SK-N-SH (cell line): ENCODE measurements at regions not wholly inside any gene's neighbourhood (a gene's known extent, or its start where the extent isn't known, plus 50 kb on each side); places are given as distances from the start of the nearest gene placed in this dataset.

Experiments used
- CTCF ChIA-PET: fragments of 300-600, 350-600 bp; formaldehyde crosslinking; extraction: SDS; loops from one replicate; lab custom pipeline; 2021; lab: Yijun Ruan, JAX
- POLR2A ChIA-PET: fragments of 350-600 bp; sonication (Branson Sonifier 250); formaldehyde crosslinking; extraction: SDS; loops from one replicate; lab custom pipeline; 2020; ENCODE audit warnings: antibody characterized with exemption, inconsistent platforms; lab: Yijun Ruan, JAX
- DNase-seq: peaks from one replicate; pipeline ENCODE4 v3.0.0; 2012
- H2AFZ ChIP-seq: fragments of 200-600 bp; sonication (generic); 2 replicates; pipeline ENCODE4 v1.8.1; 2016; ENCODE audit warnings: antibody characterized with exemption, mild to moderate bottlenecking, low read depth
- H3F3A ChIP-seq: fragments of 200-600 bp; sonication (generic); replicated peaks from 2 replicates; pipeline ENCODE3; 2016; ENCODE audit warnings: antibody characterized with exemption, mild to moderate bottlenecking; ENCODE audit not compliant: insufficient read depth
- H3K27ac ChIP-seq, 2 experiments: fragments of 200-500 bp in 1 of 2; fragments of 200-600 bp in 1 of 2; sonication (Bioruptor generic) in 1 of 2; sonication (generic), shearing (Covaris generic) in 1 of 2; 2 replicates each; pipeline versions ENCODE4 v1.5.1 to v1.6.1; 2014 to 2016; ENCODE audit warnings: low read depth in 2 of 2, inconsistent platforms in 1 of 2, low read length in 1 of 2, mild to moderate bottlenecking in 1 of 2, mixed read lengths in 1 of 2
- H3K27me3 ChIP-seq: fragments of 200-600 bp; sonication (generic), shearing (Covaris generic); 2 replicates; pipeline ENCODE4 v1.6.1; 2016; ENCODE audit warnings: mixed run types; ENCODE audit not compliant: insufficient read depth
- H3K36me3 ChIP-seq, 2 experiments: fragments of 200-500 bp in 1 of 2; fragments of 200-600 bp in 1 of 2; sonication (Bioruptor generic) in 1 of 2; sonication (generic) in 1 of 2; replicated peaks in 1 of 2; 2 replicates each; pipeline versions ENCODE3 to v1.5.1; 2014 to 2016; ENCODE audit warnings: low read length in 1 of 2, mild to moderate bottlenecking in 1 of 2; ENCODE audit not compliant: insufficient read depth in 2 of 2, control insufficient read depth in 1 of 2
- H3K4me1 ChIP-seq, 2 experiments: fragments of 200-500 bp in 1 of 2; fragments of 200-600 bp in 1 of 2; sonication (Bioruptor generic) in 1 of 2; sonication (generic), shearing (Covaris generic) in 1 of 2; 2 replicates each; pipeline versions ENCODE4 v1.5.1 to v1.6.1; 2014 to 2016; ENCODE audit warnings: low read depth in 1 of 2, low read length in 1 of 2, mixed run types in 1 of 2; ENCODE audit not compliant: insufficient read depth in 2 of 2, control insufficient read depth in 1 of 2
- H3K4me2 ChIP-seq: fragments of 200-600 bp; sonication (generic), shearing (Covaris generic); 2 replicates; pipeline ENCODE4 v1.6.1; 2017; ENCODE audit warnings: mixed run types
- H3K4me3 ChIP-seq, 2 experiments: fragments of 200-500 bp in 1 of 2; fragments of 200-600 bp in 1 of 2; sonication (Bioruptor generic) in 1 of 2; sonication (generic), shearing (Covaris generic) in 1 of 2; 2 replicates each; pipeline versions ENCODE4 v1.5.1 to v1.8.1; 2014 to 2016; ENCODE audit warnings: low read depth in 2 of 2, inconsistent platforms in 1 of 2, low read length in 1 of 2, mild to moderate bottlenecking in 1 of 2, mixed read lengths in 1 of 2, moderate library complexity in 1 of 2
- H3K79me2 ChIP-seq: fragments of 200-600 bp; sonication (generic); 2 replicates; pipeline ENCODE4 v1.8.1; 2017; ENCODE audit warnings: mild to moderate bottlenecking; ENCODE audit not compliant: insufficient read depth
- H3K9ac ChIP-seq: fragments of 200-600 bp; sonication (generic); 2 replicates; pipeline ENCODE4 v1.6.1; 2017; ENCODE audit warnings: mixed run types
- H3K9me2 ChIP-seq: fragments of 200-600 bp; sonication (generic); 2 replicates; pipeline ENCODE4 v1.6.1; 2017; ENCODE audit warnings: mixed run types
- H3K9me3 ChIP-seq: fragments of 200-600 bp; sonication (generic); 2 replicates; pipeline ENCODE4 v1.6.1; 2017; ENCODE audit warnings: mixed run types, mild to moderate bottlenecking, moderate library complexity
- H4K20me1 ChIP-seq: fragments of 200-600 bp; sonication (generic); 2 replicates; pipeline ENCODE4 v1.6.1; 2017; ENCODE audit warnings: mild to moderate bottlenecking, mixed run types; ENCODE audit not compliant: insufficient read depth
- CHD2 ChIP-seq: fragments of 150-350 bp; IDR thresholded peaks from 2 replicates; pipeline ENCODE4 v1.6.1; 2018; ENCODE audit warnings: low read length; ENCODE audit not compliant: partially characterized antibody
- ELF1 ChIP-seq: IDR thresholded peaks from 2 replicates; pipeline ENCODE4 v1.4.0; 2012
- EZH2phosphoT487 ChIP-seq: fragments of 200-600 bp; sonication (generic); IDR thresholded peaks from 2 replicates; pipeline ENCODE4 v1.6.1; 2017; ENCODE audit warnings: low read depth, mixed run types, mild to moderate bottlenecking, antibody characterized with exemption, moderate library complexity, borderline replicate concordance
- FOXJ3 ChIP-seq: sonication (generic); formaldehyde crosslinking; IDR thresholded peaks from 2 replicates; pipeline ENCODE4 v1.5.1; 2020; ENCODE audit warnings: mild to moderate bottlenecking, missing genetic modification reagents
- MEF2A ChIP-seq: IDR thresholded peaks from 2 replicates; pipeline ENCODE4 v1.4.0; 2012; ENCODE audit warnings: low read depth, borderline replicate concordance
- MXI1 ChIP-seq: IDR thresholded peaks from 2 replicates; pipeline ENCODE4 v1.6.1; 2012; ENCODE audit warnings: mild to moderate bottlenecking, low read depth, low read length, improper control_type of control experiment
- NFIC ChIP-seq: IDR thresholded peaks from 2 replicates; pipeline ENCODE4 v1.4.0; 2012; ENCODE audit warnings: borderline replicate concordance
- POLR2AphosphoS5 ChIP-seq: IDR thresholded peaks from 2 replicates; pipeline ENCODE4 v1.6.1; 2012; ENCODE audit warnings: low read depth, low read length
- RAD21 ChIP-seq: IDR thresholded peaks from 2 replicates; pipeline ENCODE4 v1.6.1; 2012; ENCODE audit warnings: mild to moderate bottlenecking, low read length
- SIN3A ChIP-seq: IDR thresholded peaks from 2 replicates; pipeline ENCODE4 v1.6.1; 2012; ENCODE audit warnings: low read depth, mild to moderate bottlenecking, low read length, moderate library complexity, borderline replicate concordance
- YY1 ChIP-seq: IDR thresholded peaks from 2 replicates; pipeline ENCODE4 v1.4.0; 2012; ENCODE audit warnings: low read depth, mild to moderate bottlenecking
- WGBS: methylation state at CpG from one replicate; pipeline ENCODE4 v1.1.6; 2017; ENCODE audit warnings: low lambda C conversion rate; 5-methylcytosine and 5-hydroxymethylcytosine counted together
- TF ChIP-seq, protein P1 (sequence below): IDR thresholded peaks from 2 replicates; pipeline ENCODE4 v1.4.0; 2012; ENCODE audit warnings: low read depth
- TF ChIP-seq, protein P2 (sequence below): IDR thresholded peaks from 2 replicates; pipeline ENCODE4 v1.6.1; 2012; ENCODE audit warnings: mild to moderate bottlenecking, low read depth, low read length, moderate library complexity
- TF ChIP-seq, protein P3 (sequence below): IDR thresholded peaks from 2 replicates; pipeline ENCODE4 v1.4.0; 2012; ENCODE audit warnings: low read depth, borderline replicate concordance

DNA sequence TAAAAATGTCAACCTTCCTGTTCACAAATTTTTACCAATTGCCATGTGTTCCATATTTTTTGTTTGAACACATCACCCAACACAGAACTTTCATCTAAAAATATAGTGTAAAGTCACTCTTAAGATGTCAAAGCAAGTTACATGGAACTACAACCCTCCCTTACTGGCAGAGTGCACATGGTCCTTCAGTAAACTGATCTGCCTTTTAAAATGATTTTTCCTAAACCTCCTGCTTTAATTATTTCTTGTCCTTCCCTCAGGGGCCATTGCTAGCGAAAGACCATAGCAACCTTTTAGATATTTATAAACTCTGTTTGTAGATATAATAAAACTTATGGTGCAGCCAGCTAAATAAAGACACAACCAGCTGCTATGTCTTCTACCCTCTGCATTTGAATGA, 255.2 kb upstream of the FAR2 start:
- Histone ChIP-seq H3K27me3 (no peaks in the 10 kb centered on the region), H3K27ac (no peak overlapping the region), H2AFZ (no peak overlapping the region), H3K9me2 (no peaks in the 10 kb centered on the region), H3K4me3 (no peak overlapping the region), H3K4me1 (no peaks in the 10 kb centered on the region), H3K9ac (no peak overlapping the region), H3F3A (no peaks in the 10 kb centered on the region), H3K36me3 (no peaks in the 10 kb centered on the region), H4K20me1 (no peaks in the 10 kb centered on the region), H3K79me2 (no peaks in the 10 kb centered on the region), H3K9me3 (no peaks in the 10 kb centered on the region), H3K4me2 (no peak overlapping the region)
- ChIA-PET CTCF (no interaction called here), POLR2A (no interaction called here)
- WGBS = 52% methylated on average over 1 of the region's 1 CpG
- no peak for DNase-seq
- no peak for TF ChIP-seq ELF1
- TF ChIP-seq NFIC = no peak
- no peak for TF ChIP-seq MEF2A
- no peak for TF ChIP-seq EZH2phosphoT487

DNA sequence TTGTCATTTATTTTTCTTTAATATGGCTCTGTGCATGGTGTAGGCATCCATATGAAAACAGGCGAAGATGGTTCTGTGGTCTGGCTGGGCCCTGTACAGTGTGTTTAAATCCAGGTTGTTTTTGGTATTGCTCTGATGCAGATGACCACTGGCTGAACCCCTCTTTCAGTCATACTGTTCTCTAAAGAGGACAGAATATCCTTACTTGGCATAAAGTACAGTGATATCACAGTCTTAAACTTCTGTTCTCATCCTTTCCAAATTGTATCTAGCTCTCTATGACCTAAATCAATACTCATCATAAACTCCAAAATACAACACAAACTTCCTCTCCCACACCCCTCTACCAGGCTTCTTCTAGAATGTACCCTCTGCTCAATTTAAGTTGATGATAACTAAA, 252.7 kb upstream of the FAR2 start:
- H3K27ac ChIP-seq = no peak overlapping the region
- CTCF ChIA-PET = no interaction called here
- TF ChIP-seq MXI1 (no peak), CHD2 (no peak), FOXJ3 (no peak), SIN3A (no peak), POLR2AphosphoS5 (no peak), RAD21 (no peak), ELF1 (no peak), YY1 (no peak), EZH2phosphoT487 (no peak)
- TF ChIP-seq, protein P1, sequence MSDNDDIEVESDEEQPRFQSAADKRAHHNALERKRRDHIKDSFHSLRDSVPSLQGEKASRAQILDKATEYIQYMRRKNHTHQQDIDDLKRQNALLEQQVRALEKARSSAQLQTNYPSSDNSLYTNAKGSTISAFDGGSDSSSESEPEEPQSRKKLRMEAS = no peak
- TF ChIP-seq, protein P2, sequence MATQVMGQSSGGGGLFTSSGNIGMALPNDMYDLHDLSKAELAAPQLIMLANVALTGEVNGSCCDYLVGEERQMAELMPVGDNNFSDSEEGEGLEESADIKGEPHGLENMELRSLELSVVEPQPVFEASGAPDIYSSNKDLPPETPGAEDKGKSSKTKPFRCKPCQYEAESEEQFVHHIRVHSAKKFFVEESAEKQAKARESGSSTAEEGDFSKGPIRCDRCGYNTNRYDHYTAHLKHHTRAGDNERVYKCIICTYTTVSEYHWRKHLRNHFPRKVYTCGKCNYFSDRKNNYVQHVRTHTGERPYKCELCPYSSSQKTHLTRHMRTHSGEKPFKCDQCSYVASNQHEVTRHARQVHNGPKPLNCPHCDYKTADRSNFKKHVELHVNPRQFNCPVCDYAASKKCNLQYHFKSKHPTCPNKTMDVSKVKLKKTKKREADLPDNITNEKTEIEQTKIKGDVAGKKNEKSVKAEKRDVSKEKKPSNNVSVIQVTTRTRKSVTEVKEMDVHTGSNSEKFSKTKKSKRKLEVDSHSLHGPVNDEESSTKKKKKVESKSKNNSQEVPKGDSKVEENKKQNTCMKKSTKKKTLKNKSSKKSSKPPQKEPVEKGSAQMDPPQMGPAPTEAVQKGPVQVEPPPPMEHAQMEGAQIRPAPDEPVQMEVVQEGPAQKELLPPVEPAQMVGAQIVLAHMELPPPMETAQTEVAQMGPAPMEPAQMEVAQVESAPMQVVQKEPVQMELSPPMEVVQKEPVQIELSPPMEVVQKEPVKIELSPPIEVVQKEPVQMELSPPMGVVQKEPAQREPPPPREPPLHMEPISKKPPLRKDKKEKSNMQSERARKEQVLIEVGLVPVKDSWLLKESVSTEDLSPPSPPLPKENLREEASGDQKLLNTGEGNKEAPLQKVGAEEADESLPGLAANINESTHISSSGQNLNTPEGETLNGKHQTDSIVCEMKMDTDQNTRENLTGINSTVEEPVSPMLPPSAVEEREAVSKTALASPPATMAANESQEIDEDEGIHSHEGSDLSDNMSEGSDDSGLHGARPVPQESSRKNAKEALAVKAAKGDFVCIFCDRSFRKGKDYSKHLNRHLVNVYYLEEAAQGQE = no peak
- TF ChIP-seq, protein P3, sequence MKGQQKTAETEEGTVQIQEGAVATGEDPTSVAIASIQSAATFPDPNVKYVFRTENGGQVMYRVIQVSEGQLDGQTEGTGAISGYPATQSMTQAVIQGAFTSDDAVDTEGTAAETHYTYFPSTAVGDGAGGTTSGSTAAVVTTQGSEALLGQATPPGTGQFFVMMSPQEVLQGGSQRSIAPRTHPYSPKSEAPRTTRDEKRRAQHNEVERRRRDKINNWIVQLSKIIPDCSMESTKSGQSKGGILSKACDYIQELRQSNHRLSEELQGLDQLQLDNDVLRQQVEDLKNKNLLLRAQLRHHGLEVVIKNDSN = no peak

More for the DNA sequence above, 252.7 kb upstream of the FAR2 start:
- Histone ChIP-seq H3K79me2 (no peaks in the 10 kb centered on the region), H3K9me3 (no peaks in the 10 kb centered on the region), H3K4me2 (no peak overlapping the region), H3F3A (peaks cover 4% of the 10 kb centered on the region), H3K4me1 (no peaks in the 10 kb centered on the region; a peak in 1 of 4 replicates), H3K9me2 (no peaks in the 10 kb centered on the region), H3K9ac (no peak overlapping the region), H2AFZ (no peak overlapping the region), H4K20me1 (no peaks in the 10 kb centered on the region), H3K27me3 (no peaks in the 10 kb centered on the region), H3K36me3 (no peaks in the 10 kb centered on the region), H3K4me3 (no peak overlapping the region)
- no peak for DNase-seq
- POLR2A ChIA-PET = no interaction called here
- WGBS = 50% methylated on average over 1 of the region's 1 CpG
